ENCODE measurements at regions not wholly inside any gene's neighbourhood (a gene's known extent, or its start where the extent isn't known, plus 50 kb on each side); places are given as distances from the start of the nearest gene placed in this dataset.

DNA sequence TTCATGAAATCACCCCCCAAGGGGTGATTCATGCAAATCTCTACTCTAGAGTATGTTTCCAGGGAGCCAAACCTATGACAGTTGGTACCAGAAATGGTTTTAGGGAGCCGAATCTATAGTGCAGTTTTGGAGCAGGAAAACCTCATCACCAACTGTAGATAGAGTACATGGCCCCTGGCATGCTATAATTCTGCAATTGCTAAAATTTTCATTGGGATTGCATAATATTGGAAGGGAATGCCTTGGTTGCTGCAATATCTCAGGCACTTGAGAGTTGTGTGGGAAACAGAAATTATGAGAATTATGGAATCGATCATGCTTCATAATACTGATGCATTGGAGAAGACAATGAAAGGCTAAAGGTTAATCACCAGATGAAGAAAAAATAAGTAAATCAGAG is 148.2 kb upstream of the PLPPR1 start:
- Mint-ChIP-seq H3K27ac (no peak overlapping the region), H3K4me3 (no peak overlapping the region), H3K27me3 (ENCODE audit: low read depth) (no peaks in the 10 kb centered on the region), H3K4me1 (peaks cover 13% of the 10 kb centered on the region; the same call in 1 of the 2 replicates), H3K36me3 (no peaks in the 10 kb centered on the region), H3K9me3 (peaks cover 3% of the 10 kb centered on the region; the same call in 1 of the 2 replicates)
- no peak for TF ChIP-seq ELF4 (CRISPR knock-in tag; IDR thresholded peaks at IDR 0.05; ENCODE audit: low read depth)
- TF ChIP-seq SOX15 (CRISPR knock-in tag; IDR thresholded peaks at IDR 0.05) = no peak
- no peak for TF ChIP-seq IRF2 (CRISPR knock-in tag; IDR thresholded peaks at IDR 0.05; ENCODE audit: borderline replicate concordance, low read depth)
- TF ChIP-seq ATF1 (CRISPR knock-in tag; IDR thresholded peaks at IDR 0.05) = no peak
- TF ChIP-seq, protein P1, sequence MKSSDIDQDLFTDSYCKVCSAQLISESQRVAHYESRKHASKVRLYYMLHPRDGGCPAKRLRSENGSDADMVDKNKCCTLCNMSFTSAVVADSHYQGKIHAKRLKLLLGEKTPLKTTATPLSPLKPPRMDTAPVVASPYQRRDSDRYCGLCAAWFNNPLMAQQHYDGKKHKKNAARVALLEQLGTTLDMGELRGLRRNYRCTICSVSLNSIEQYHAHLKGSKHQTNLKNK (CRISPR knock-in tag; IDR thresholded peaks at IDR 0.05) = no peak
- ChIA-PET CTCF (no interaction called here), POLR2A (no interaction called here)
- ATAC-seq (no peak), DNase-seq (ENCODE audit: low spot score) (no peak)

DNA sequence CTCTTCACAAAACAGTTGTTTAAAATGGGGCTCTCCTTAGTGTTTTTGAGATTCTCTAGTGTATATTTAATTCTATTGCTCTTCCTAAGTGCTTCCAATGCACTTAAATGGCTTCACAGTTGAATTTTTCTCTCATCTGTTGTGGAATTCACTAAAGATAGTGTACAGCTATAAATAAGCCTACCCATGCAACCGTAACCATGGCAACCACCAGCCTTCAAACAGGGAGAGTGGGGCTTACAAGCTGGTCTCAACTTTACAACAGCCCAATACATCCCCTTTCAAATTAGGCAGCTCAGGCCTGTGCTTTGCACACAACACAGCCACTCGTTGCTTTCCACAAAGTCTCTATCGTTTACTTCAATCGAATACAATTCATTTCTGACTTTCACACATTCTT is 144.0 kb upstream of the PLPPR1 start:
- Mint-ChIP-seq H3K36me3 (no peaks in the 10 kb centered on the region), H3K4me1 (peaks cover 17% of the 10 kb centered on the region; the same call in 1 of the 2 replicates), H3K27me3 (ENCODE audit: low read depth) (no peaks in the 10 kb centered on the region), H3K27ac (no peak overlapping the region), H3K4me3 (no peak overlapping the region), H3K9me3 (peaks cover 3% of the 10 kb centered on the region; the same call in 1 of the 2 replicates)
- ATAC-seq = no peak
- POLR2A ChIA-PET = no interaction called here
- no peak for TF ChIP-seq TEAD1 (CRISPR knock-in tag; IDR thresholded peaks at IDR 0.05)
- DNase-seq (ENCODE audit: low spot score) = no peak
- CTCF ChIA-PET = no interaction called here

DNA sequence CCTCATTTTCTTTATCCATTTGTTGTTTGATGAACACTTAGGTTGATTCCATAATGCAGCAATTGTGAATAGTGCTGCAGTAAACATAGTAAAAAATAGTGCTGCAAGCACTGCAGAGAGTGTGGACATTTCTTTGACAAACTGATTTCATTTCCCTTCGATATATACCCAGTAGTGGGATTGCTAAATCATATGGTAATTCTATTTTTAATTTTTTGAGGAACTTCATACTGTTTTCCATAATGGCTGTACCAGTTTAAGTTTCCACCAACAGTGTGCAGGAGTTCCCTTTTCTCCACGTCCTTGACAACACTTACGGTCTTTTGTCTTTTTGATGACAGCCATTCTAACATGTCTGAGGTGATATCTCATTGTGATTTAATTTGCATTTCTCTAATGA is 138.2 kb upstream of the PLPPR1 start:
- no peaks in the 10 kb centered on the region for H3K9me3 Mint-ChIP-seq
- no peak overlapping the region for H3K27ac Mint-ChIP-seq
- no peaks in the 10 kb centered on the region for H3K36me3 Mint-ChIP-seq
- ChIA-PET POLR2A (no interaction called here), CTCF (no interaction called here)
- no peak for DNase-seq (ENCODE audit: low spot score)
- H3K4me3 Mint-ChIP-seq = no peak overlapping the region
- H3K27me3 Mint-ChIP-seq (ENCODE audit: low read depth) = no peaks in the 10 kb centered on the region
- no peak for ATAC-seq
- H3K4me1 Mint-ChIP-seq = 0 out of 2 replicates have a peak, but pooled peaks cover 4% of the 10 kb centered on the region
- TF ChIP-seq JUN (CRISPR knock-in tag; IDR thresholded peaks at IDR 0.05) (no peak), ZNF671 (CRISPR knock-in tag; IDR thresholded peaks at IDR 0.05) (no peak), SMAD3 (CRISPR knock-in tag; IDR thresholded peaks at IDR 0.05; ENCODE audit: borderline replicate concordance) (no peak), TEAD4 (CRISPR knock-in tag; IDR thresholded peaks at IDR 0.05) (no peak), TCF7 (CRISPR knock-in tag; IDR thresholded peaks at IDR 0.05; ENCODE audit: low read depth) (no peak), ZBTB21 (CRISPR knock-in tag; IDR thresholded peaks at IDR 0.05; ENCODE audit: borderline replicate concordance) (no peak), FOXP1 (CRISPR knock-in tag; IDR thresholded peaks at IDR 0.05; ENCODE audit: borderline replicate concordance) (no peak), ESRRA (CRISPR knock-in tag; IDR thresholded peaks at IDR 0.05; ENCODE audit: borderline replicate concordance) (no peak), MYBL2 (CRISPR knock-in tag; IDR thresholded peaks at IDR 0.05) (no peak), GRHL2 (CRISPR knock-in tag; IDR thresholded peaks at IDR 0.05; ENCODE audit: insufficient replicate concordance, severe bottlenecking) (no peak), ZNF396 (CRISPR knock-in tag; IDR thresholded peaks at IDR 0.05; ENCODE audit: borderline replicate concordance) (no peak), NR2C2 (CRISPR knock-in tag; IDR thresholded peaks at IDR 0.05) (no peak), NR1H2 (CRISPR knock-in tag; IDR thresholded peaks at IDR 0.05) (no peak), MXD4 (CRISPR knock-in tag; IDR thresholded peaks at IDR 0.05; ENCODE audit: borderline replicate concordance) (no peak), SP1 (CRISPR knock-in tag; conservative IDR thresholded peaks at IDR 0.05) (no peak)
- TF ChIP-seq, protein P2, sequence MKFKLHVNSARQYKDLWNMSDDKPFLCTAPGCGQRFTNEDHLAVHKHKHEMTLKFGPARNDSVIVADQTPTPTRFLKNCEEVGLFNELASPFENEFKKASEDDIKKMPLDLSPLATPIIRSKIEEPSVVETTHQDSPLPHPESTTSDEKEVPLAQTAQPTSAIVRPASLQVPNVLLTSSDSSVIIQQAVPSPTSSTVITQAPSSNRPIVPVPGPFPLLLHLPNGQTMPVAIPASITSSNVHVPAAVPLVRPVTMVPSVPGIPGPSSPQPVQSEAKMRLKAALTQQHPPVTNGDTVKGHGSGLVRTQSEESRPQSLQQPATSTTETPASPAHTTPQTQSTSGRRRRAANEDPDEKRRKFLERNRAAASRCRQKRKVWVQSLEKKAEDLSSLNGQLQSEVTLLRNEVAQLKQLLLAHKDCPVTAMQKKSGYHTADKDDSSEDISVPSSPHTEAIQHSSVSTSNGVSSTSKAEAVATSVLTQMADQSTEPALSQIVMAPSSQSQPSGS (CRISPR knock-in tag; IDR thresholded peaks at IDR 0.05; ENCODE audit: borderline replicate concordance, low read depth) = no peak
- TF ChIP-seq, protein P3, sequence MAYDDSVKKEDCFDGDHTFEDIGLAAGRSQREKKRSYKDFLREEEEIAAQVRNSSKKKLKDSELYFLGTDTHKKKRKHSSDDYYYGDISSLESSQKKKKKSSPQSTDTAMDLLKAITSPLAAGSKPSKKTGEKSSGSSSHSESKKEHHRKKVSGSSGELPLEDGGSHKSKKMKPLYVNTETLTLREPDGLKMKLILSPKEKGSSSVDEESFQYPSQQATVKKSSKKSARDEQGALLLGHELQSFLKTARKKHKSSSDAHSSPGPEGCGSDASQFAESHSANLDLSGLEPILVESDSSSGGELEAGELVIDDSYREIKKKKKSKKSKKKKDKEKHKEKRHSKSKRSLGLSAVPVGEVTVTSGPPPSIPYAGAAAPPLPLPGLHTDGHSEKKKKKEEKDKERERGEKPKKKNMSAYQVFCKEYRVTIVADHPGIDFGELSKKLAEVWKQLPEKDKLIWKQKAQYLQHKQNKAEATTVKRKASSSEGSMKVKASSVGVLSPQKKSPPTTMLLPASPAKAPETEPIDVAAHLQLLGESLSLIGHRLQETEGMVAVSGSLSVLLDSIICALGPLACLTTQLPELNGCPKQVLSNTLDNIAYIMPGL (CRISPR knock-in tag; IDR thresholded peaks at IDR 0.05) = no peak
- TF ChIP-seq, protein P4, sequence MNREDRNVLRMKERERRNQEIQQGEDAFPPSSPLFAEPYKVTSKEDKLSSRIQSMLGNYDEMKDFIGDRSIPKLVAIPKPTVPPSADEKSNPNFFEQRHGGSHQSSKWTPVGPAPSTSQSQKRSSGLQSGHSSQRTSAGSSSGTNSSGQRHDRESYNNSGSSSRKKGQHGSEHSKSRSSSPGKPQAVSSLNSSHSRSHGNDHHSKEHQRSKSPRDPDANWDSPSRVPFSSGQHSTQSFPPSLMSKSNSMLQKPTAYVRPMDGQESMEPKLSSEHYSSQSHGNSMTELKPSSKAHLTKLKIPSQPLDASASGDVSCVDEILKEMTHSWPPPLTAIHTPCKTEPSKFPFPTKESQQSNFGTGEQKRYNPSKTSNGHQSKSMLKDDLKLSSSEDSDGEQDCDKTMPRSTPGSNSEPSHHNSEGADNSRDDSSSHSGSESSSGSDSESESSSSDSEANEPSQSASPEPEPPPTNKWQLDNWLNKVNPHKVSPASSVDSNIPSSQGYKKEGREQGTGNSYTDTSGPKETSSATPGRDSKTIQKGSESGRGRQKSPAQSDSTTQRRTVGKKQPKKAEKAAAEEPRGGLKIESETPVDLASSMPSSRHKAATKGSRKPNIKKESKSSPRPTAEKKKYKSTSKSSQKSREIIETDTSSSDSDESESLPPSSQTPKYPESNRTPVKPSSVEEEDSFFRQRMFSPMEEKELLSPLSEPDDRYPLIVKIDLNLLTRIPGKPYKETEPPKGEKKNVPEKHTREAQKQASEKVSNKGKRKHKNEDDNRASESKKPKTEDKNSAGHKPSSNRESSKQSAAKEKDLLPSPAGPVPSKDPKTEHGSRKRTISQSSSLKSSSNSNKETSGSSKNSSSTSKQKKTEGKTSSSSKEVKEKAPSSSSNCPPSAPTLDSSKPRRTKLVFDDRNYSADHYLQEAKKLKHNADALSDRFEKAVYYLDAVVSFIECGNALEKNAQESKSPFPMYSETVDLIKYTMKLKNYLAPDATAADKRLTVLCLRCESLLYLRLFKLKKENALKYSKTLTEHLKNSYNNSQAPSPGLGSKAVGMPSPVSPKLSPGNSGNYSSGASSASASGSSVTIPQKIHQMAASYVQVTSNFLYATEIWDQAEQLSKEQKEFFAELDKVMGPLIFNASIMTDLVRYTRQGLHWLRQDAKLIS (CRISPR knock-in tag; IDR thresholded peaks at IDR 0.05; ENCODE audit: borderline replicate concordance) = no peak

Data from WTC11 (cell line).